Stimulated activated CD8-positive, alpha-beta memory T cell treated with anti-CD3 and anti-CD28 coated beads, Interleukin-4, amount 100 ng/mL, for 1 hour (primary cell): ENCODE measurements at regions not wholly inside any gene's neighbourhood (a gene's known extent, or its start where the extent isn't known, plus 50 kb on each side); places are given as distances from the start of the nearest gene placed in this dataset.
"Not testable (repeated sequence)": the region's sequence is repeated elsewhere in the genome, so short reads cannot be mapped to it uniquely, and the experiment has no call there.

Experiments
- DNase-seq, 2 donors: peaks; one replicate each; pipeline ENCODE4 v3.0.0-alpha.2; 2020; ENCODE audit warnings: low read depth in 2 of 2, low spot score in 1 of 2

DNA sequence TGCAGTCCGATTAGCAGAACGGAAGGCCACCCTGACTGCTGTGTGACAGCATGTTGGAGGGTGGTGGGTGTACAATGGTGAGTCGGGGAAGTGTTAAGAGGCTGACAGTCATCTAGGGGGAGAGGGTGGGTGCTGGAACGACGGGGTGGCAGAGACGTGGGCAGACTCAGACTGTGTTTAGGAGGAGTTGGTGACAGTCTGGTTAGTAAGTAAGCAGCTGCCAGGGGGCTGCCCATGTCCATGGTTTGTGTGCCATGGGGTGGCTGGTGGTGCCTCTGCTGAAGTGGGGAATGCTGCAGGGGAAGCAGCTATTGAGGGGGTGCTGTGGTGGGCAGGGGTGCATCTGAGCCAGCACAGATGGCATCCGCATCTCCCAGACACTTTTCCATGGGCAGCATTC, 51.3 kb upstream of the BOD1 start:
- DNase-seq = no peak

DNA sequence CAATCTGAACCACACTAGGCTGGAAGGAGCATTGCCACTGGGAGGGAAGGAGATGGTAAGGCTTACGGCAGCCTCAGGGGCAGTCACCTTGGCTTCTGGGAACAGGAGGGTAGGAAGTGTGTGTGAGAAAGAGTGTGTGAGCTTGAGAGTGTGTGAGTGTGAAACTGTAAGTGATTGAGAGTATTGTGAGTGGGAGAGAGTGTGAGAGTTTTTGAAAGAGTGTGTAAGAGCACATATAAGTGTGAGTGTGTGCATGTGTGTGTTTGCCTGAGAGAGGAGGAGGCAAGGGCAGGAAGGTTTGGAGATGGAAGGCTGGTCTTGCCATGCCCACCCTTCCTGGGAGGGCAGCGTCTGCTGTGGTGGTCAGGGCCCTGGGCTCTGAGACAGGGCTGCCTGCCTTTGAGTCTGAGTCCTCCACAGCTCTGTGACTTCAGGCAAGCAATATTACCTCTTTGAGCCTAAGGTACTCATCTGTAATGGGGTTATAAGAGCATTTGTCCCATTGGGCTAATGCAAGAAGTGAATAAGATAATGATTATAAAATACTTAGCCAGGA, 51.9 kb upstream of the BOD1 start:
- no peak for DNase-seq

DNA sequence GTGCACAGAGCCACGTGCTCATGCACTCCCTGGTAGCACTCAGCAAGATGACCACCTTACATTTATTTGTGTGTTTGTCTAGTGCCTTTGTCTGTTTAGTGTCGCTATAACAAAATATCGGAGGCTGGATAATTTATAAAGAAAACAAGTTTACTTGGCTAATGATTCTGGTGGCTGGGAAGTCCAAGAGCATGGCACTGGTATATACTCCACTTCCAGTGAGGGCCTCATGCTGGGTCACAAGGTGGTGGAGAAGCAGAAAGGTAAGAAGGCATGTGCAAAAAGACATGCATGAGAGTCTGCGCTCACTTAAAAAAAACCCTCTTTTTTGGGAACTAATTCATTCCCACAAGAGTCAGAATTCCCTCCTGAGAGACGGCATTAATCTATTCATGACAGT, 52.5 kb upstream of the BOD1 start:
- no peak for DNase-seq

DNA sequence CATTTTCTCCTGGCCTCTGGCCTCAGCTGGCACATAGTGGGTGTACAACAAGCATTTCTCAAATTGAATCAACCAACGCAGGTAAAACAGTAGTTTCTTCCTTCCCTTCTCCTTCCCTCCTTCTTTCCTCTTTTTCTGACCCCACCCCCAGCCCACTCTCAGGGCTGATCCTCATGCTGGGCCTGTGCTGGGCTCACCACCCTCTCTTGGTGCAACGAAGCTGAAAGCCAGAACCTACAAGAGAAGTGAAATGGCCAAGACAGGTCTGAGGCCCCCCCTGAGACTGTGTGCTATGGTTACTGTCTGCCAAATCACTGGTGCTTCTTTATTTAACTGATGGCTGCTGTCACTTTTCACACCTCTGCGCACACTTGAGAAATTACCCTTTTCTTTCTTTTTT, 53.0 kb upstream of the BOD1 start:
- no peak for DNase-seq

DNA sequence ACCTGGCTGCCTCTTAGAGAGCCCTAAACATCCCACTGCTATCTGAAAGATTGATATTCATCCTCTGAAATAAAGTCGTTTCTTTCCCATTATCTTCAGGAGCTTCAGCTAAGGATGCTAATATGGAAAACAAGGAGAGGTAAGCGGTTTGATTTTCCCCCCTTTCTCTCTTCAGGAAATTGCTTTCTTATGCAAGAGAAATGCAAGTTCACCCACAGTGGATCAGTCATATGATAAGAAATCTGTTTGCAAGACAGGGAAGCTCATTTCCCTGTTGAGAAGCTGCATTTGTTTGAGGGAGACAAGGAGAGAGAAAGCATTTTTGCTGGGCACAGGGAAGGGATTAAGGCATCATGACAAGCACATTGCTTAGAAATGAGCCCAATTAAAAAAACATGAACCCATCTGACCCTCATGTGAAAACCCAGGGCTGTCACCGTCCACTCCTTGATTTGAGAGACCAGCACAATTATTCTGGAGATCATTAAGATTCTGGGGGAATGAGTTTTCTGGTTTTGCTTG, 53.7 kb upstream of the BOD1 start:
- DNase-seq = no peak

DNA sequence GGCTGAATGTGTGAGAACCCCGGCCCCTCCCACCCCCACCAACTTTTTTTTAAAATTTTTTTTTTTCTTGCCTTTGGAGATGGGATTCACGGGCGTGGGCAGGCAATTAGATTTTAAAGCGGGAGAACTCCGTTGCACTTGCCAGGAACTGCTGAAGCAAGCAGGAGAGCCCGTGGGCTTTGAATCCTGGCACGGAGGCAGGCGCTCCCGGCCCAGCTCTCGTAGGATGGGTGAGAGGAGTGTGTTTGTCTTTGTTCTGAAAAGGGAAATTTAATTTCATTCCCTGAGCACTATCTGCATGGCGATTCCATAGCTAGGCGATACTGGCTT, 54.3 kb upstream of the BOD1 start:
- DNase-seq = no peak

DNA sequence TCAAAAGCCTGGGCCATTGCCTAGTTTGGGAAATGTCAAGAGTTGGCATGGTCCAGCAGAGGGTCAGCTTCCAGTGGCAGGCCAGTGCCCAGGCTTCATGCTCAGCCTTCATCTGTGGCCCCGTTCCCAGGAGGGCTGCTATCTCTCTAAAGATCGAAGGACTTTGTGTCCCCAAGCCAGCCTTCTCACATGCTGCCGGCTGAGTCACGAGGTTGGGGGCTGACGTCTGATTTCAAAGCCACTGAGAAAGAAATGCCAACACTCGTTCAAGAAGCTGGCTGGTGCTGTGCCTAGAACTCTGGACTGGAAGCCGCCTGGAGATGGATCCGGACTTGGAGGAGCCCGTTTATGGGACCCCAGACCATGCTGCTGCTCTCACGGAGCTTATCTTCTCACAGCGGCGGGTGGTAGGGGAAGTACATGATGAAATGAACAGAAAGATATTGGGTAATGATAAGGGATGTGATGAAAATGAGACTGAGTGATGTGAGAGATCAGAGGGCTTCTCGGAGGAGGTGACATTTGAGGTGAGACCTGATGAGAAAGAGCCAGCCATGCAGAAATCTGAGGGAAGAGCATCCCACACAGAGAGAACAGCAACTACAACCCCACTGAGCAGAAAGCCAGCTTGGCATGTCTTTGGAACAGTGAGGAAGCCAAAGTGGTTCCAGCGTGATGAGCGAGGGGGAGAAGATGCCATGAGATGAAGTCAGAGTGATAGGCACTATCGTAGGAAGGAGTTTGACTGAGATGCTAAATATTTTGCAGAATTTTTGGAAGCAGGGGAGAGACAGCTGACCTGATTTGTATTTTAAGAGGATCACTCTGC, 54.9 kb upstream of the BOD1 start:
- no peak for DNase-seq

DNA sequence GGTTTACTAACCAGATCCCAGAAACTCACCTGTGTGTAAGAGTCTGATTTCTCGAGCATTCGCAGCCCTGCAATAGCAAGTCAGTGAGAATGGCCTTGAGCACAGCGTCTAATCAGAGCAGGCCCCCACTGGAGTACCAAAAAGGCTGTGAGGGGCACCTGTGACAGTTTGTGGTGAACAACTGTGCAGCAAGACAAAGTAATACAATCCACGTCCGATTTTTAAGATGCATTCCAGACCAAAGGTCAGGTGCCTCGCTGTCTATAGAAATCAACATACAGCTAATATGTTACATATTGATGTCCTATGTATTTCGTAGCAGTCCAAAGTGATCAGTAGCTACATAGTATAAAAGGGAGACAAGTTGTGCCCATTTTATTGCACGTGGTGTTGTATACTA, 55.7 kb upstream of the BOD1 start:
- no peak for DNase-seq

DNA sequence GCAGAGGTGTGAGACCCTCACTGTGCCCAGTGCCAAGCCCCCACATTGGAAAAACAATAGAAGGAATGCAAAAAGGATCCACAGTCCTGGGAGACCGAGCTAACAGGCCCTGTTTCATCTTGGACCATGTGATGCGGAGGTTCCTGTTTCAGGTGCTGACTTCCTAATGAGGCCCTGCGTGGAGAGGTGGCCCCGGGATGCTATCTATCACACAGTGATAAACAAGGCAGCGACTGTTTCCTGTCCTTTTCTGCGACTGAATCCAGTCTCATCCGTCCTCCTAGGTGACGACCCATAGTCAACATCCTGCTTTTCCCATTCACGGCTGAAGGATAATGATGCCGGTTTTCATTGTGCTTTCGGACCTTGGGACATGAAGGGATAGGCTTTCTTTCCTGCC, 56.4 kb upstream of the BOD1 start:
- DNase-seq = no peak

DNA sequence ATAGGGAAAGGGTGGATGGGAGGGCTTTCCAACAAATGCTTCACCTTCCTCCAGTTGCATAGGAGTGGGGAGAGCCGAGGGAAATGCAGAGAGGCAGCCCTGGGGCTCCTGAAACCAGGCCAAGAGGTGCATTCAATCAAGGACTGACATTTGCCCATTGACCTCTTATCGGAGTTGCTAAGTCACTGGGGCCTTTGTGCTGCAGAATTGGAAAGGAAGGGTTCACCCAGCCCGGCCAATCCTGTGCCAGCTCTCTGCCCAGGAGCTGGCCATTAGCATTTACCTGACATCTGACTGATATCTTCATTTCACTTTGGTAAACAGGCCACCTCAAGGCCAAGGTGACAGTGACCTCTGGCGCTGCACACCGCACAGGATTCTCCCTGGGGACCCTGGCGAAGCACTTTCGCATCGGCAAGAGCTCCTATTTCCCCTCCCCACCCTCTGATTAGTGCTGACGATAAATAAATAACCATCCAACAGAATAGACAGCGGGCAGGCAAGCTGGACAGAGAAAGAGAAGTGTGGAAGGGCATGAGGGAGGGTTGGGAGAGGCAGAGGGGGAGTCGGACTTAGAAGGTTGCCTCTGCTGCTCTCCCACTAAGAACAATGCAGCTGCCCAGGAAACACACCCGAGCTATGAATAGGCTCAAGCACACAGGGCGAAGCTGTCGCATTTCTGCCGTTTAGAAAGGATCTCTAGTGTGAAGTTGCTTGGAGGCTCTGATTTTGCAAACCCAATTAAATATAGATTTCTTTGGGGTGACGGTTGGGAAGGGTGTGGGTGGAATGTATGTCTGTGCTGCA, 57.0 kb upstream of the BOD1 start:
- no peak for DNase-seq

DNA sequence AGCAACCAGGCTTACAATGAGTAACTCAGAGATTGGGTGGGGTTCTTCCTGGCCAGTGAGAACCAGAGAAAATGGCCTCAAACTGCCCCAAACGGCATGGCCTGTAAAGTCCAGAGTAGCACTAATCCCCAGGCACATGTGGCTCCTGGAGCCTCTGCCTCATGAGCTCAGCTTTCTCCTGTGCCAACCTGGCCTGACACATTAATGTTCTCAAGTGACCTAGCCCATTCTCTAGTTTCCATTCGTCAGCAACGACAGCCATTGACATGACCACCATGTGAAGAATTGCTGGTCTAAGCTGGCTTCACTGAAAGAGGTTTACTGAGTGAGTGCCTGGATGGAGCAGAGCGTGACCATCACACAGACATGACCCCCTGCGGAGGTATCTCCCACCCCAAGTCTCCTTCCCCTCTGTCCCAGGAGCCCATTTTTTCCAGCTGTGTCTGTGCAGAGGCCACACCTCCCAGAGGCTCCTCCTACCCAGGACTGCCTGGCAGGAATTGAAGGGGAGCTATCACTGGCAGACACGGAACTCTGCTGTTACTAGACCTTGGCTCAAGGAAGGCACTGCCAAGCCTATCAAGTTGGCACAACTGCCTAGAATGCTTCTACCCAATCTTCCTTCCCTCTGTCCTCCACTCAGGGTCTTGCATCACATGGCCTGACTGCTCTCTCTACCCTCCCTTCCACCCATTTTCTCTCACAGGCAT, 59.0 kb upstream of the BOD1 start:
- DNase-seq = no peak

DNA sequence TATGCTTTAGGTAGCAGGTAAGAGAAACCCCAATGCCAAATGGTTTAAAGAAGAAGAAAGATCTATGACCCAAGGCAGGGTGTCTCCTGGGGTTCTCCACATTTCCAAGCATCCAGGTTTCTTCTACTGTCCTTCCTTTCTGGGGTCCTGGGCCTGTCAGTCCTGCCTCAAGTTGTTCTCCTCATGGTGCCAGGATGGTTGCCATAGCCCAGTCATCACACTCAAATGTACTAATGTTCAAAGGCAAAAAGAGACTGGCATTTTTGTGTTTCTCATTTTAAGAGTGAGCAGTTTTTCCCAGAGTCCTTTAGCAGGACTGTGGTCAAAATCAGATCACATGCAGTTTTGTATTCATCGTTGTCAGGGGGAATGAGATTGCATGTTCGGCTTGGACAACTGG, 59.9 kb upstream of the BOD1 start:
- DNase-seq = no peak

DNA sequence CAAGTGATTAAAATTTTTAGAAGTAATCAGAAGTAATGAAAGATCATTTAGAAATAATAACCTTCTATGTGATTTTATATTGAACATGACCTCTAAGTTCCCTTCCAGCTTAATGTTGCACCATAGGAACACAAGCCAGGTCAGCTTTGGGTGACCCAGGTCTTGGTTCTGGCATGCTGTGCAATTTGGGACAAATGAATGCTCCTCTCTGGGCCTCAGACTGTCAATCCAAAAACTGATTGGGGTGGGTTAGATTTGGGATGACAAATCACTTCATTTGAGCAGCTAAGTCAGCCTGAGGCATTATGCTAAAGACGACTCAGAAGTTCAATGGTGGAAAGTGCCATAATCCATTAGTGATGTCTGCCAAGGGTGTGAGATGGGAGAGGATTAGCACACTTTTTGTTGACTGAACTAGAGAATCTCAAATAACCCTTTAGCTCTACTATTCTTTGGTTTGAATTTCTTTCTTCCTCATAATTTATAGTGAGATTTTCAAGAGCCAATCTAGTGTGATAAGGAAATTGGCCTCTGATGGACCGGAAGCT, 60.7 kb upstream of the BOD1 start:
- DNase-seq = no peak

DNA sequence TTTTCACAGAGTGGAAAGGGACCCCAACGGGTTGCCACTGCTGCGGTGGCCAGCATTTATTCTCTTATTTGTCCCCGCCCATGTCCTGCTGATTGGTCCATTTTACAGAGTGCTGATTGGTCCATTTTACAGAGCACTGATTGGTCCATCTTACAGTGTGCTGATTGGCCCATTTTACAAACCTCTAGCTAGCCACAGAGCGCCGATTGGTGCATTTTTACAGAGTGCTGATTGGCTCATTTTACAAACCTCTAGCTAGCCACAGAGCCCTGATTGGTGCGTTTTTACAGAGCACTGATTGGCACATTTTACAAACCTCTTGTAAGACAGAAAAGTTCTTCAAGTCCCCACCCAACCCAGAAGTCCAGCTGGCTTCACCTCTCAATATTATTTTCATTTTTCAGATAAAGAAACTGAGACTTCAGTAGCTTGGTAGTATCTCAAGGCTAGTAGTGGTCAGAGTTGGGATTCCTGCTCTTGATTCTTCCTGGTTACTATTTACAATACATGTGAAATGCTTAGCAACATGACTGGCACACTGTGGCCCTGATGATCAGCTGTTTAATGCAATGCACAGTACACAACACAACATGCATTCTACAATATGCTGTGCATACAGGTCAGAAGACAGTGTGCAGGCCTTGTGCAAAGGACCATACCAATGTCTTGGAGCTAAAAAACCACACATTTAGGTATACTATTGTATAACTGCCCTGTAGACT, 63.6 kb upstream of the BOD1 start:
- no peak for DNase-seq

DNA sequence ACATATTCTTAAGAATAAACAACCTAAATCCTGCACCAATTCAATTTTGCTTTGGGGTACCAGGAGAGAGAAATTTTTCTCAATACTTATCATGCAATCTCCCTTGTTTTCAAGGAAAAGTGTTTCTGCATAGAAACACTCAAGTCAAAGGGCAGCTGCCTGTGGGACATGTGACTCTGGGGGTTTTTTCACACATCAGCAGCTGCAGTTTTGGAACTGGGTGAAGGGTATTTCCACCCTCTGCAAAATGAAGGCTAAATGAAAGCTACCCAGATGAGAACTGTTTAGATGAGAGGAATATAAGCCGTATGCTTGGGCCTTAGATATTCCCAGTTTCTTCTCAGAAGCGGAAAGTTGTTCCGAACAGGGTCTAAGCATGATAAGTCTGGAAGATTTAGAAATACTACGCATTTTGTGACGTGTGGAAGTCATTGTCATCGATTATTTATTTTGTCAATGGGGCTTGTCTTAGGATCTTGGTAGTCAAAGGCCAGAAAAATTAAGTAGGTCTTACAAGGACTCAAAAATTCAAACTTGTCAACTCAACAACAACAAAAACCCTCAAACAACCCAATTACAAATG, 64.3 kb upstream of the BOD1 start:
- DNase-seq = no peak

DNA sequence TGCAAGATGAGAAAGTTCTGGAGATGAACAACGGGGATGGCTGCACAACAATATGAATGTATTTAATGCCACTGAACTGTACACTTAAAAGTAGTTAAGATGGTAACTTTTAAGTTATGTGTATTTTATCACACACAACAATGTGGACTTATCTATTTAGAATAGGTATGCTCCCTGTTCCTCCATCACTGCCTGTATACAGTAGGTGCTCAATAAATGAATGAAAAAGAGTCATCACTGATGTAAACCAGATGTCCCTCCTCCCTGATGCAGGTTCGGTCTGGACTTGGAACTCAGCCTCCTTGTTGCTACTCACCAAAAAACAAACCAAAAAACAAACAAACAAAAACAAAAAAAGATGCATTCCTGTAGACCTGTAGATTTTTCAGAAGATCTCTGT, 65.9 kb upstream of the BOD1 start:
- no peak for DNase-seq

DNA sequence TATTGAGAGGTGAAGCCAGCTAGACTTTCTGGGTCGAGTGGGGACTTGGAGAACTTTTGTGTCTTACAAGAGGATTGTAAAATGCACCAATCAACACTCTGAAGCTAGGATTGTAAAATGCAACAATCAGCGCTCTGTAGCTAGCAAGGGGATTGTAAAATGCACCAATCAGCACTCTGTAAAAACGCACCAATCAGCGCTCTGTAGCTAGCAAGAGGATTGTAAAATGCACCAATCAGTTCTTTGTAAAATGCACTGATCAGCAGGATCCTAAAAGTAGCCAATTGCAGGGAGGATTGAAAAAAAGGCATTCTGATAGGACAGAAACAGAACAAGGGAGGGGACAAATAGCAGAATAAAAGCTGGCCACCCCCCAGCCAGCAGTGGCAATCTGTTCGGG, 68.1 kb upstream of the BOD1 start:
- not testable (repeated sequence) for DNase-seq

DNA sequence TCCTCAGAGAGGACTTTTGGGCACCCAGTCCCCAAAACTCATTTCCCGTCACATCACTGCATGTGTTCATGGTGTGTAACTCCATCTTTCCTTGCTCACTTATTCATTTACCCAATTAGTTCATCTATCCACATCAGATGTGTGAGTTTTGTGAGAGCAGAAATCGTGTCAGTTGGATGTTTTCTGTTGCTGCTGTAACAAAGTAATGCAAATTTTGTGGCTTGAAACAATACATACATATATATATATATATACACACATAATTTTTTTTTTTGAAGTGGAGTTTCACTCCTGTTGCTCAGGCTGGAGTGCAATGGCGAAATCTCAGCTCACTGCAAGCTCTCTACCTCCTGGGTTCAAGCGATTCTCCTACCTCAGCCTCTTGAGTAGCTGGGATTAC, 70.5 kb upstream of the BOD1 start:
- no peak for DNase-seq

DNA sequence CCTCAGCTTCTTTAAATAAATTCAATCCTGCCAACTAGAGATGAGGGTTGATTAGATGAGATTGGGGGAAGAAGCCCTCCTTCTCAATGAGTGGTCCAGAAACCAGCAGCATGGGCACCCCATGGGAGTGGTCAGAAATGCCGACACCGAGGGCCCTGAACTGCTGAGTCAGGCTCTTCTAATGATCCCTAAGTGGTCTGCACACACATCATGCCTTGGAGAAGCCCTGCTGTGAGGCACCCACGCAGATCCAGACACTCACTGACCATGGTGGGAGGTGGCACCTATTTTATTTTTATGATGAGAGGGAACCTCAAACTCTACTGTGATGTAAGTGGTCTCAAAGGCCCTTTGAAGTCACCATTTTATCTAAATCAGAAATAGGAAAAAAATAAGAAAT, 72.3 kb upstream of the BOD1 start:
- DNase-seq = no peak

DNA sequence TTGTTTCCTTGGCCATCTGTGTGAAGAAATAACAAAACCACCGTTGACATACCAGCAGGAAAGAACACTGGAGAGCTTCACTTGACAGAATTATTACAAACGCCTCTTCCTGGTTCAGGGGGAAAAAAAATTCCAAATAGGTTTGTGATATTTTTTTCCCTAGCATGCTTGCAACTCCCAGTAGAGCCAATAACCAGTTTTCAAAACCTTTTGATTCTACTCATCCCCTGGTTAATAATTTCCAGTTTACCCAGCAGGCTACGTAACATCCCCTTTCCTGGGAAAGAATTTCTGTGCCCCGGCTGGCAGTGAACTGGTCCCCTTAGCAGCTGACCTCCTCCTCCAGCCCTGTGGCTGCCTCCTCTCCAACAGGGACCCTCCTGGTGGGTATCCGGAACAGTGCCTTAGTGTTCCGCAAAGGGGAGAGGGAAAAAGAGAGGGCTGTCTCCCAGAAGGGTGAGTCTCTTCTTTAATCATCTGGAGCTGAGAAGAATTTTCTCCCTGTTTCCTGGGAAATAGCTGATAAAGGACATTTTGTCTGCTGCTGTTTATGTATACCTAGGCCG, 72.8 kb upstream of the BOD1 start:
- DNase-seq = no peak
